ENCODE measurements at regions not wholly inside any gene's neighbourhood (a gene's known extent, or its start where the extent isn't known, plus 50 kb on each side); places are given as distances from the start of the nearest gene placed in this dataset.

DNA sequence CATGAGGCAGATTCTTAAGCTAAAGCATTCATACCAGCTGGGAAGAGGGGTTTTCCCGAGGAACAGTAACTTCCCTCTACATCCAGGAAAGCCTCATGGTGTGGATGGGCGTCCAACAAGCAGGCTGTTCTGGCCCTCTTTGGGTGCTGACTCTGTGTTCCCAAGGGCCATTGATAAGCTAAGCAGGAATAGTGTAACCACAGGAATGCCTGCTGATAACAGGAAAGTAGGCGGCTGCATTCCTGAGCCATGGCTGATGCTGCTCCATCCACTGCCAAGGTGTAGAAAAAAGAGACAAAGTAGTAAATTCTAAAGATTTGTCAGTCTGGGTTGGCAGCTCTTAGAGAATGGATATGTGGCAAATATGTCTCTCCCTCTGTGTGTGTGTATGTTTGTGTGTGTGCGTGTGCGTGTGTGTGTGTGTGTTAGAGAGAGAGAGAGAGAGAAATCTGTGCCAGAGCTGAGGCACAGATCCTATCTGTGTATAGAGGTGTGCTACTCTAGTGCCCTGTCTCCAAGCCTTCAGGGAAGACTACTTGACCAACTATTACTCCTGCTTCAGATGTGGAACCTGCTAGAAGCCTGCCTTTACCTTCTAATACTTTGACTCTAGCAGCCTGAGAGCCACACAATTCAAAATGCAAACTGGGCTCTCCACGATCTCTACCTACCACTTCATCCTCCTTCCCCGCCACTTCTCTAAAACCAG lies 353.1 kb upstream of the NR3C2 start:
- Histone ChIP-seq H3K27ac (ENCODE audit: control insufficient read depth, insufficient read depth, low read length) (no peak overlapping the region), H3K9me3 (ENCODE audit: control insufficient read depth, low read depth, low read length) (no peaks in the 10 kb centered on the region), H3K79me2 (ENCODE audit: control insufficient read depth, insufficient read depth, low read length) (no peaks in the 10 kb centered on the region), H3K4me2 (ENCODE audit: control insufficient read depth, extremely low read depth, insufficient read depth, low read depth, low read length) (peak overlapping the region; percentile 29), H4K20me1 (ENCODE audit: control insufficient read depth, extremely low read depth, insufficient read depth, low read length) (no peaks in the 10 kb centered on the region), H3K9ac (ENCODE audit: control insufficient read depth, extremely low read depth, insufficient read depth, low read length) (no peak overlapping the region), H3K9me1 (ENCODE audit: control insufficient read depth, extremely low read depth, insufficient read depth, low read length) (no peaks in the 10 kb centered on the region), H3K4me1 (ENCODE audit: control insufficient read depth, extremely low read depth, insufficient read depth, low read length) (peaks cover 9% of the 10 kb centered on the region), H3K27me3 (ENCODE audit: control insufficient read depth, extremely low read depth, insufficient read depth, low read length) (no peaks in the 10 kb centered on the region), H3K4me3 (ENCODE audit: control insufficient read depth in 2 of 3, extremely low read depth in 1 of 3, insufficient read depth in 2 of 3, low read depth in 1 of 3, low read length in 3 of 3) (no peak overlapping the region), H2AFZ (ENCODE audit: control insufficient read depth, low read length) (no peak overlapping the region), H3K36me3 (ENCODE audit: control insufficient read depth in 2 of 2, extremely low read depth in 1 of 2, insufficient read depth in 2 of 2, low read length in 2 of 2) (no peaks in the 10 kb centered on the region)
- TF ChIP-seq, protein P1, sequence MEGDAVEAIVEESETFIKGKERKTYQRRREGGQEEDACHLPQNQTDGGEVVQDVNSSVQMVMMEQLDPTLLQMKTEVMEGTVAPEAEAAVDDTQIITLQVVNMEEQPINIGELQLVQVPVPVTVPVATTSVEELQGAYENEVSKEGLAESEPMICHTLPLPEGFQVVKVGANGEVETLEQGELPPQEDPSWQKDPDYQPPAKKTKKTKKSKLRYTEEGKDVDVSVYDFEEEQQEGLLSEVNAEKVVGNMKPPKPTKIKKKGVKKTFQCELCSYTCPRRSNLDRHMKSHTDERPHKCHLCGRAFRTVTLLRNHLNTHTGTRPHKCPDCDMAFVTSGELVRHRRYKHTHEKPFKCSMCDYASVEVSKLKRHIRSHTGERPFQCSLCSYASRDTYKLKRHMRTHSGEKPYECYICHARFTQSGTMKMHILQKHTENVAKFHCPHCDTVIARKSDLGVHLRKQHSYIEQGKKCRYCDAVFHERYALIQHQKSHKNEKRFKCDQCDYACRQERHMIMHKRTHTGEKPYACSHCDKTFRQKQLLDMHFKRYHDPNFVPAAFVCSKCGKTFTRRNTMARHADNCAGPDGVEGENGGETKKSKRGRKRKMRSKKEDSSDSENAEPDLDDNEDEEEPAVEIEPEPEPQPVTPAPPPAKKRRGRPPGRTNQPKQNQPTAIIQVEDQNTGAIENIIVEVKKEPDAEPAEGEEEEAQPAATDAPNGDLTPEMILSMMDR (optimal IDR thresholded peaks at IDR 0.05 in 1 of 3, IDR thresholded peaks at IDR 0.05 in 1 of 3, conservative IDR thresholded peaks at IDR 0.05 in 1 of 3; ENCODE audit: extremely low read depth in 1 of 3, insufficient read depth in 2 of 3, low read length in 3 of 3), result no peak
- no peak for TF ChIP-seq EZH2 (IDR thresholded peaks at IDR 0.05; ENCODE audit: low read length)
- DNase-seq (ENCODE audit: low read depth, low spot score), result peak; percentile 30
- dilution Hi-C loops (cut with MboI; ENCODE audit: extremely low pct_ligation_motif_present, low sequenced_read_pairs), result no loop called here
- peak; percentile 78 for FAIRE-seq

DNA sequence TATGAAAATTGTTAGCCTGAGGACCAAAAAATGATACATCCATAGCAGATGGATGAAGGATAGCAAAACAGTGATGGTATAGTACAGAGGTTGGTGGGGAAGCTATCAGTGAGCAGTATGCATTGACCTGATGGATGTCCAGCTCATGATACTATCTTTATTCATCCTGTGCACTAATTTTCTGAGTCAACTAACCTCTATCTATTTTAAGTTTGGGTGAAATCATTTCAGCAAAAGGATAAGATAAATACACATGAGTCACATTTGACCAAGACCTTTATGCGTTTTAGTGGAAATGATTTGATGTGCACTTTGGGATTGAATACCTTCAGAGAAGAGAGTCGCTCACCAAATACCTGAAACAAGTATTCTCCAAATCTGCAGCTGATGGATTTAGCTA lies 351.0 kb upstream of the NR3C2 start:
- dilution Hi-C loops (cut with MboI; ENCODE audit: extremely low pct_ligation_motif_present, low sequenced_read_pairs), result no loop called here
- Histone ChIP-seq H3K9me1 (ENCODE audit: control insufficient read depth, extremely low read depth, insufficient read depth, low read length) (no peaks in the 10 kb centered on the region), H3K4me3 (ENCODE audit: control insufficient read depth in 2 of 3, extremely low read depth in 1 of 3, insufficient read depth in 2 of 3, low read depth in 1 of 3, low read length in 3 of 3) (no peak overlapping the region), H3K79me2 (ENCODE audit: control insufficient read depth, insufficient read depth, low read length) (no peaks in the 10 kb centered on the region), H4K20me1 (ENCODE audit: control insufficient read depth, extremely low read depth, insufficient read depth, low read length) (no peaks in the 10 kb centered on the region), H3K9ac (ENCODE audit: control insufficient read depth, extremely low read depth, insufficient read depth, low read length) (no peak overlapping the region), H3K27me3 (ENCODE audit: control insufficient read depth, extremely low read depth, insufficient read depth, low read length) (no peaks in the 10 kb centered on the region), H2AFZ (ENCODE audit: control insufficient read depth, low read length) (no peak overlapping the region), H3K27ac (ENCODE audit: control insufficient read depth, insufficient read depth, low read length) (no peak overlapping the region), H3K36me3 (ENCODE audit: control insufficient read depth in 2 of 2, extremely low read depth in 1 of 2, insufficient read depth in 2 of 2, low read length in 2 of 2) (no peaks in the 10 kb centered on the region), H3K9me3 (ENCODE audit: control insufficient read depth, low read depth, low read length) (no peaks in the 10 kb centered on the region), H3K4me2 (ENCODE audit: control insufficient read depth, extremely low read depth, insufficient read depth, low read depth, low read length) (no peak overlapping the region), H3K4me1 (ENCODE audit: control insufficient read depth, extremely low read depth, insufficient read depth, low read length) (peaks cover 9% of the 10 kb centered on the region)
- TF ChIP-seq, protein P1 (optimal IDR thresholded peaks at IDR 0.05 in 1 of 3, IDR thresholded peaks at IDR 0.05 in 1 of 3, conservative IDR thresholded peaks at IDR 0.05 in 1 of 3; ENCODE audit: extremely low read depth in 1 of 3, insufficient read depth in 2 of 3, low read length in 3 of 3), result no peak
- TF ChIP-seq EZH2 (IDR thresholded peaks at IDR 0.05; ENCODE audit: low read length), result no peak
- DNase-seq (ENCODE audit: low read depth, low spot score) (no peak), FAIRE-seq (no peak)
